Neural cell (in vitro differentiated cells): ENCODE measurements at regions not wholly inside any gene's neighbourhood (a gene's known extent, or its start where the extent isn't known, plus 50 kb on each side); places are given as distances from the start of the nearest gene placed in this dataset.

Source experiments
- CTCF ChIP-seq: fragments of 450-650 bp; IDR thresholded peaks from 2 replicates; pipeline ENCODE4 v1.5.1; 2014; ENCODE audit warnings: antibody characterized with exemption, mild to moderate bottlenecking, moderate library complexity; ENCODE audit not compliant: poor library complexity, severe bottlenecking
- EZH2 ChIP-seq: fragments of 200-600, 300-800 bp; shearing (Covaris generic), sonication (generic); IDR thresholded peaks from 2 replicates; pipeline ENCODE4 v1.6.1; 2014; ENCODE audit warnings: antibody characterized with exemption, low read length, borderline replicate concordance, mild to moderate bottlenecking; ENCODE audit not compliant: insufficient read depth, poor library complexity, severe bottlenecking
- RAD21 ChIP-seq: fragments of 450-650 bp; conservative IDR thresholded peaks from 2 replicates; pipeline ENCODE4 v1.6.1; 2014; ENCODE audit warnings: antibody characterized with exemption, mild to moderate bottlenecking, moderate library complexity
- REST ChIP-seq: IDR thresholded peaks from 2 replicates; pipeline ENCODE4 v1.6.1; 2012; ENCODE audit warnings: borderline replicate concordance

- TF ChIP-seq CTCF (no peak), RAD21 (no peak), REST (no peak), EZH2 (no peak)
Measured at GRCh38 chr2:5328826-5329225, 363.4 kb upstream of the SOX11 start.
